Osteoblast (primary cell): ENCODE measurements at regions not wholly inside any gene's neighbourhood (a gene's known extent, or its start where the extent isn't known, plus 50 kb on each side); places are given as distances from the start of the nearest gene placed in this dataset.

Experiments
- DNase-seq: peaks from one replicate; pipeline ENCODE4 v3.0.0; 2011; ENCODE audit warnings: low spot score, mixed read lengths; ENCODE audit not compliant: insufficient read length; ENCODE audit errors: missing footprints
- H2AFZ ChIP-seq: 2 replicates; pipeline ENCODE4 v1.6.0; 2011; ENCODE audit warnings: mild to moderate bottlenecking, low read length
- H3K27ac ChIP-seq: 2 replicates; pipeline ENCODE4 v1.5.1; 2011; ENCODE audit warnings: mild to moderate bottlenecking, low read depth, low read length, moderate library complexity
- H3K27me3 ChIP-seq: 2 replicates; pipeline ENCODE4 v1.6.0; 2012; ENCODE audit warnings: mild to moderate bottlenecking, control low read depth, inconsistent platforms, low read length, moderate library complexity; ENCODE audit not compliant: insufficient read depth
- H3K36me3 ChIP-seq: 2 replicates; pipeline ENCODE4 v1.5.1; 2011; ENCODE audit warnings: mild to moderate bottlenecking, low read length, control low read depth, moderate library complexity; ENCODE audit not compliant: insufficient read depth
- H3K4me1 ChIP-seq: 2 replicates; pipeline ENCODE4 v1.5.1; 2011; ENCODE audit warnings: mild to moderate bottlenecking, low read length, control low read depth, moderate library complexity; ENCODE audit not compliant: insufficient read depth
- H3K4me2 ChIP-seq: 2 replicates; pipeline ENCODE4 v1.6.0; 2011; ENCODE audit warnings: mild to moderate bottlenecking, low read length; ENCODE audit not compliant: insufficient read depth
- H3K4me3 ChIP-seq: fragments of 200-600 bp; sonication (generic); 3 replicates; pipeline ENCODE4 v1.5.1; 2012; ENCODE audit warnings: mild to moderate bottlenecking, low read length, inconsistent platforms; ENCODE audit not compliant: insufficient read depth
- H3K79me2 ChIP-seq: 2 replicates; pipeline ENCODE4 v1.6.0; 2012; ENCODE audit warnings: mild to moderate bottlenecking, low read length, control low read depth, inconsistent platforms; ENCODE audit not compliant: insufficient read depth
- H3K9me3 ChIP-seq: 2 replicates; pipeline ENCODE4 v1.5.1; 2011; ENCODE audit warnings: low read depth, low read length, control low read depth
- H4K20me1 ChIP-seq: 2 replicates; pipeline ENCODE4 v1.6.0; 2012; ENCODE audit warnings: mild to moderate bottlenecking, low read length, control low read depth; ENCODE audit not compliant: insufficient read depth
- TF ChIP-seq, protein P1 (sequence below): IDR thresholded peaks from 2 replicates; pipeline ENCODE4 v1.5.1; 2011; ENCODE audit warnings: mild to moderate bottlenecking, low read depth, low read length, moderate library complexity; ENCODE audit errors: extremely low read depth

GRCh38 chr11:71124127-71124526 is 128.2 kb downstream of the SHANK2 start:
- no peaks in the 10 kb centered on the region for H3K79me2 ChIP-seq
- no peaks in the 10 kb centered on the region for H4K20me1 ChIP-seq
- H3K27me3 ChIP-seq, result peaks cover 4% of the 10 kb centered on the region
- no peak overlapping the region for H3K4me2 ChIP-seq
- H3K27ac ChIP-seq, result no peak overlapping the region
- TF ChIP-seq, protein P1, sequence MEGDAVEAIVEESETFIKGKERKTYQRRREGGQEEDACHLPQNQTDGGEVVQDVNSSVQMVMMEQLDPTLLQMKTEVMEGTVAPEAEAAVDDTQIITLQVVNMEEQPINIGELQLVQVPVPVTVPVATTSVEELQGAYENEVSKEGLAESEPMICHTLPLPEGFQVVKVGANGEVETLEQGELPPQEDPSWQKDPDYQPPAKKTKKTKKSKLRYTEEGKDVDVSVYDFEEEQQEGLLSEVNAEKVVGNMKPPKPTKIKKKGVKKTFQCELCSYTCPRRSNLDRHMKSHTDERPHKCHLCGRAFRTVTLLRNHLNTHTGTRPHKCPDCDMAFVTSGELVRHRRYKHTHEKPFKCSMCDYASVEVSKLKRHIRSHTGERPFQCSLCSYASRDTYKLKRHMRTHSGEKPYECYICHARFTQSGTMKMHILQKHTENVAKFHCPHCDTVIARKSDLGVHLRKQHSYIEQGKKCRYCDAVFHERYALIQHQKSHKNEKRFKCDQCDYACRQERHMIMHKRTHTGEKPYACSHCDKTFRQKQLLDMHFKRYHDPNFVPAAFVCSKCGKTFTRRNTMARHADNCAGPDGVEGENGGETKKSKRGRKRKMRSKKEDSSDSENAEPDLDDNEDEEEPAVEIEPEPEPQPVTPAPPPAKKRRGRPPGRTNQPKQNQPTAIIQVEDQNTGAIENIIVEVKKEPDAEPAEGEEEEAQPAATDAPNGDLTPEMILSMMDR, result no peak
- H2AFZ ChIP-seq, result no peak overlapping the region
- no peaks in the 10 kb centered on the region for H3K9me3 ChIP-seq
- no peaks in the 10 kb centered on the region for H3K4me1 ChIP-seq
- no peak for DNase-seq
- H3K36me3 ChIP-seq, result no peaks in the 10 kb centered on the region
- H3K4me3 ChIP-seq, result no peak overlapping the region

DNA sequence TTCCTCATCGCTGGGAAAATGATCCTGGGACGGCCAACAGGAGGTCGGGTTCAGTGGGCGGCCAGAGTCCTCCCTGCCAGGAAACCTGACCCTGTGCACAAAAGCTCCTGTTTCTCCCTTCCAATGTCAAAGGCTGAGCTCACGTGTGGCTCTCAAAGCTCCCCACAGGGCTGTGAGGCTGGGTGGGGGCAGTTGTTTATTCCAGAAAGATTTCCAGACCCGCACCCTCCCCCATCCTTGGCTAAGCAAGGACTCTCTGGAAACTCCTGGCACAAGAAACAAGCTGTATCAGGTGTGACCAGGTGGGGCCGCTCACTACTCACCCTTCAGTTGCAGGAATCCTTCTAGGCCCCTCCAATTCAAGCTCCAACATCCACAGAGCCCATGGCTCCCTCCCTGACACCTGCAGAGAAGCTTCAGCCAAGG is 131.9 kb downstream of the SHANK2 start:
- Histone ChIP-seq H3K4me3 (no peak overlapping the region), H3K4me1 (no peaks in the 10 kb centered on the region), H3K4me2 (no peak overlapping the region), H2AFZ (no peak overlapping the region), H3K27ac (no peak overlapping the region), H4K20me1 (no peaks in the 10 kb centered on the region), H3K27me3 (peaks cover 4% of the 10 kb centered on the region), H3K36me3 (no peaks in the 10 kb centered on the region), H3K9me3 (no peaks in the 10 kb centered on the region), H3K79me2 (no peaks in the 10 kb centered on the region)
- DNase-seq, result no peak
- TF ChIP-seq, protein P1, result no peak

DNA sequence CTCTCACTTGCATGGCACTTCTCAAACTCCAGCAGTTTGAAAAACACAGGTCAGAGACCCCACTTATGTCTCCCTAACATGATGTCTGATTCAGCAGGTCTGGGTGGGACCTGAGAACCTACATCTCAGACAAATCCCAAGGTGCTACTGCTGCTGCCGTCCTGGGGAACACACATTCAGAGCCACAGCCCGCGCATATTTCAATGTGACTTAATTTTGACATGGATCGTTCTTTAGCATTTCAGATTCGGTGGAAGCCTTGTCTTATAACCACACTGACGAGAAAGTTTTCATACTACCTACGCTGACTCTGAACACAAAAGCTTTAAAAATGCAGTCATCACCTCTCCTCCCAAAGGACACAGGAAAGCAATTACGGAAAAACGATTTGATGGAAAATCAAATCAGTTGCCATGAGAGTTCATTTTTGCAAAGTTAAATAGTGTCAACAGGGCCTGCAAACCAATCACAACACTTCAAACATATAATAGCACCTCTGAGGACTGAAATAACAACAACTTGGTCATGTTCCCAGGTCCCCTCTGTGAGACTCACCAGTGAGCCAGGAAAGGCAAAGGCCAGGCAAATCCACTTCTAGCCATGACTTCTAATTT is 132.6 kb downstream of the SHANK2 start:
- no peaks in the 10 kb centered on the region for H3K9me3 ChIP-seq
- TF ChIP-seq, protein P1, result no peak
- no peak overlapping the region for H2AFZ ChIP-seq
- H3K79me2 ChIP-seq, result no peaks in the 10 kb centered on the region
- no peak overlapping the region for H3K27ac ChIP-seq
- no peaks in the 10 kb centered on the region for H4K20me1 ChIP-seq
- no peak overlapping the region for H3K4me2 ChIP-seq
- no peaks in the 10 kb centered on the region for H3K4me1 ChIP-seq
- H3K27me3 ChIP-seq, result peaks cover 4% of the 10 kb centered on the region
- no peak overlapping the region for H3K4me3 ChIP-seq
- DNase-seq, result no peak
- no peaks in the 10 kb centered on the region for H3K36me3 ChIP-seq

GRCh38 chr11:71118671-71119250 is 133.6 kb downstream of the SHANK2 start:
- Histone ChIP-seq H3K27me3 (peaks cover 9% of the 10 kb centered on the region), H3K36me3 (no peaks in the 10 kb centered on the region), H3K9me3 (no peaks in the 10 kb centered on the region), H3K4me3 (no peak overlapping the region), H3K4me2 (no peak overlapping the region), H3K4me1 (no peaks in the 10 kb centered on the region), H3K79me2 (no peaks in the 10 kb centered on the region), H4K20me1 (peaks cover 2% of the 10 kb centered on the region), H2AFZ (no peak overlapping the region), H3K27ac (no peak overlapping the region)
- DNase-seq, result no peak
- TF ChIP-seq, protein P1, result no peak
